Ishikawa (cell line): ENCODE measurements at regions not wholly inside any gene's neighbourhood (a gene's known extent, or its start where the extent isn't known, plus 50 kb on each side); places are given as distances from the start of the nearest gene placed in this dataset.

Experiments used
- CREB1 ChIP-seq: IDR thresholded peaks from 2 replicates; pipeline ENCODE4 v1.6.1; 2012; ENCODE audit warnings: low read depth
- MAX ChIP-seq: IDR thresholded peaks from 2 replicates; pipeline ENCODE4 v1.6.1; 2012
- RAD21 ChIP-seq: IDR thresholded peaks from 2 replicates; pipeline ENCODE4 v1.6.1; 2012; ENCODE audit warnings: low read depth
- TAF1 ChIP-seq: IDR thresholded peaks from 2 replicates; pipeline ENCODE4 v1.6.1; 2012; ENCODE audit warnings: low read depth, mild to moderate bottlenecking
- TEAD4 ChIP-seq: IDR thresholded peaks from 2 replicates; pipeline ENCODE4 v1.6.1; 2012
- YY1 ChIP-seq: IDR thresholded peaks from 2 replicates; pipeline ENCODE4 v1.6.1; 2012; ENCODE audit warnings: low read depth

DNA sequence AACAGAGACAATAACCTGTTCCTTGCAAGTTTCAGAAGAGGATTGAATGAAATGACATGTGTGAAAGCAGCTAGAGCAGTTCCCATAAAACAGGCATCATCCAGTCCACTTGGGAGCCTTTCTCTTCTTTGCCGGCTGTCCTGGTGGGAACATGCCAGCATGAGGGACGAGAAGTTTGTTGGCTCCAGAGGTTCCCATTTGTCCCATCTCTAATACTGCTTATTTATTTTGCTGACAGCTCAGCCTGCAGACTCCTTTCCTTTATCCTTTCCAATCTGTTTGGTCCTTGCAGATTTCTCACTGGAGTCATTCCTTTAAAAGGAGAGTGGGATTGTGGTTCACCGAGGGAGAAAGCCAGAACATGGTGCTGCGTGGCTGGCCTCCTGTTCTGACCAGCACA, 321.5 kb upstream of the CLINT1 start:
- TF ChIP-seq YY1 (no peak), RAD21 (no peak), MAX (no peak), TEAD4 (no peak), CREB1 (no peak), TAF1 (no peak)
